ENCODE measurements at regions not wholly inside any gene's neighbourhood (a gene's known extent, or its start where the extent isn't known, plus 50 kb on each side); places are given as distances from the start of the nearest gene placed in this dataset.

- no peaks in the 10 kb centered on the region for H3K36me3 ChIP-seq (ENCODE audit: low read depth, missing control alignments)
- no peak overlapping the region for H3K27ac ChIP-seq
- DNase-seq, result no peak
- intact Hi-C loops (cut with DNase I; ENCODE audit: low total_unique reads), result no loop called here
- 90 to 95% methylated on average over 6 of the region's 6 CpGs for WGBS, 2 donors
- no peak overlapping the region for H3K4me3 ChIP-seq
- H3K9me3 ChIP-seq, result no peaks in the 10 kb centered on the region
- no peaks in the 10 kb centered on the region for H3K4me1 ChIP-seq
- TF ChIP-seq CTCF (IDR thresholded peaks at IDR 0.05) (no peak), POLR2A (IDR thresholded peaks at IDR 0.05) (no peak)
- H3K27me3 ChIP-seq, result no peaks in the 10 kb centered on the region
Measured at GRCh38 chr13:68380041-68380973, 1150.2 kb upstream of the PCDH9 start.

GRCh38 chr13:68378294-68378693, 1148.2 kb upstream of the PCDH9 start:
- Histone ChIP-seq H3K4me3 (no peak overlapping the region), H3K9me3 (no peaks in the 10 kb centered on the region), H3K27me3 (no peaks in the 10 kb centered on the region), H3K27ac (no peak overlapping the region), H3K4me1 (no peaks in the 10 kb centered on the region), H3K36me3 (ENCODE audit: low read depth, missing control alignments) (no peaks in the 10 kb centered on the region)
- WGBS, 2 donors, result 88 to 100% methylated on average over 1 of the region's 1 CpG
- DNase-seq, result no peak
- intact Hi-C loops (cut with DNase I; ENCODE audit: low total_unique reads), result no loop called here
- TF ChIP-seq CTCF (IDR thresholded peaks at IDR 0.05) (no peak), POLR2A (IDR thresholded peaks at IDR 0.05) (no peak)

GRCh38 chr13:68375004-68375403, 1144.9 kb upstream of the PCDH9 start:
- TF ChIP-seq POLR2A (IDR thresholded peaks at IDR 0.05) (no peak), CTCF (IDR thresholded peaks at IDR 0.05) (no peak)
- intact Hi-C loops (cut with DNase I; ENCODE audit: low total_unique reads), result no loop called here

GRCh38 chr13:68369739-68370138, 1139.6 kb upstream of the PCDH9 start:
- intact Hi-C loops (cut with DNase I; ENCODE audit: low total_unique reads), result no loop called here
- Histone ChIP-seq H3K4me3 (no peak overlapping the region), H3K27ac (no peak overlapping the region), H3K36me3 (ENCODE audit: low read depth, missing control alignments) (no peaks in the 10 kb centered on the region), H3K9me3 (no peaks in the 10 kb centered on the region), H3K4me1 (no peaks in the 10 kb centered on the region), H3K27me3 (no peaks in the 10 kb centered on the region)
- TF ChIP-seq POLR2A (IDR thresholded peaks at IDR 0.05), result no peak
- TF ChIP-seq CTCF (IDR thresholded peaks at IDR 0.05), result no peak
- WGBS, 2 donors, result 75 to 89% methylated on average over 5 of the region's 5 CpGs
- no peak for DNase-seq

More at GRCh38 chr13:68375004-68375403, 1144.9 kb upstream of the PCDH9 start:
- H3K9me3 ChIP-seq, result no peaks in the 10 kb centered on the region
- H3K27ac ChIP-seq, result no peak overlapping the region
- H3K4me3 ChIP-seq, result no peak overlapping the region
- H3K27me3 ChIP-seq, result no peaks in the 10 kb centered on the region
- DNase-seq, result no peak
- H3K4me1 ChIP-seq, result no peaks in the 10 kb centered on the region
- 61 to 97% methylated on average over 2 of the region's 2 CpGs for WGBS, 2 donors
- H3K36me3 ChIP-seq (ENCODE audit: low read depth, missing control alignments), result no peaks in the 10 kb centered on the region

GRCh38 chr13:68368922-68369321, 1138.8 kb upstream of the PCDH9 start:
- Histone ChIP-seq H3K9me3 (no peaks in the 10 kb centered on the region), H3K36me3 (ENCODE audit: low read depth, missing control alignments) (no peaks in the 10 kb centered on the region), H3K4me1 (no peaks in the 10 kb centered on the region), H3K4me3 (no peak overlapping the region), H3K27ac (no peak overlapping the region), H3K27me3 (no peaks in the 10 kb centered on the region)
- intact Hi-C loops (cut with DNase I; ENCODE audit: low total_unique reads), result no loop called here
- no peak for DNase-seq
- no peak for TF ChIP-seq CTCF (IDR thresholded peaks at IDR 0.05)
- no peak for TF ChIP-seq POLR2A (IDR thresholded peaks at IDR 0.05)
- WGBS, 2 donors, result 55 to 65% methylated on average over 2 of the region's 2 CpGs
